Activated naive CD4-positive, alpha-beta T cell treated with Interleukin-2 at 50 U/mL for 16 hours (primary cell): ENCODE measurements at regions not wholly inside any gene's neighbourhood (a gene's known extent, or its start where the extent isn't known, plus 50 kb on each side); places are given as distances from the start of the nearest gene placed in this dataset.
"Not testable (repeated sequence)": the region's sequence is repeated elsewhere in the genome, so short reads cannot be mapped to it uniquely, and the experiment has no call there.

Experiments used
- DNase-seq: peaks from one replicate; pipeline ENCODE4 v3.0.0-alpha.2; 2020

DNA sequence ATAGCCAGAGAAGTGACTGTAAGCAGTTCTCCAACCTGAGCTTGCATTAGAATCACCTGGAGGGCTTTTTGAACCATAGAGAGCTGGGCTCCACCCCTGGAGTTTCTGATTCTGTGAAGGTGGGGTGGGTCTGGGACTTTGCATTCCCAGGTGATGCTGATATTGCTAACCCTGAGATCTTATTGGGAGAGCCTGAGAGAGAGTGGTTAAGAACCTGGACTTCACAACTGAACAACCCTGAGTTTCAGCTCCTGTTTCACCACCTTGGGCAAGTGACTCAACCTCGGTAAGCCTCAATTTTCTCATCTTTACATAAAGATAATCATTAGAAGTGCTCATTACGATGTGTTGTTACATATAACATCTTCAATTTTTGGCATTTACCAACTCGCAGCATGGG is 498.6 kb downstream of the EBF1 start:
- DNase-seq, result no peak

DNA sequence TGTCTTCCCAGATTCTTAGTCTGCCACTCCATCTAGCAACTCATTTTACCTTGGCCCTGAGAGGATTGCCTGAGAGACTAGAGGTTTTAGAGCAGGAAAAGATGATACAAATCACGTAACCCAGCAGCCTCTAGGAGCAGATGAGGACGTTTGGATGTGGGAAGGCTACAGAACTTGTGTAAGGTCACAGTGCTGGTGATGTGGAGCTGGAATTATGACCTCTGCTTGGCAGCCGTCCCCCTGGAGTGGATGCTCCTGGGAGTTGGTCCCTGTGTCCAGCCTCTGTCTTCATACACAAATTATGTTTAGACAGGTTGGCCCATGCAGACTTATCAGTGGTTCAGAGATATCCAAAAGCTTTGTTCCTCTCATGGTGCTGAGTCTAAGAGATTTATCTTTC is 499.0 kb downstream of the EBF1 start:
- DNase-seq, result no peak

DNA sequence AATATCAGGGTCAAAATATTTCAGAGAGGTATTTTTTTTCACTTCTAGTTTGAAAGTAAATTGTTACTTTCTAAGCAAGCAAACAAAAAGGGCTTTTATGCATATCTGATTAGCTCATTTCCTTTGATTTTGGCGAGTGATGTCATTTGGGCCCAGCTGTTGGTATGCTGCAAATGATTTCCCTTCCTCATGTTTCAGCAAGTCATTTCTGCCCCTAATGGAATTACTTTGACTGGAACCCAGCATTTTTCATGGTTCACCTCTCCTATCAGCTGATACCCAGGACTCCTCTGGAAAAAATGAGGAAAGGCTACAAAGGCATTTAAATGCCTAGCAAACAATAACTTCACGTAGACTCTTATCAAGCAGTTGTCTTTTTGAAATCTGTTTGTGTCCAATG is 500.6 kb downstream of the EBF1 start:
- no peak for DNase-seq

DNA sequence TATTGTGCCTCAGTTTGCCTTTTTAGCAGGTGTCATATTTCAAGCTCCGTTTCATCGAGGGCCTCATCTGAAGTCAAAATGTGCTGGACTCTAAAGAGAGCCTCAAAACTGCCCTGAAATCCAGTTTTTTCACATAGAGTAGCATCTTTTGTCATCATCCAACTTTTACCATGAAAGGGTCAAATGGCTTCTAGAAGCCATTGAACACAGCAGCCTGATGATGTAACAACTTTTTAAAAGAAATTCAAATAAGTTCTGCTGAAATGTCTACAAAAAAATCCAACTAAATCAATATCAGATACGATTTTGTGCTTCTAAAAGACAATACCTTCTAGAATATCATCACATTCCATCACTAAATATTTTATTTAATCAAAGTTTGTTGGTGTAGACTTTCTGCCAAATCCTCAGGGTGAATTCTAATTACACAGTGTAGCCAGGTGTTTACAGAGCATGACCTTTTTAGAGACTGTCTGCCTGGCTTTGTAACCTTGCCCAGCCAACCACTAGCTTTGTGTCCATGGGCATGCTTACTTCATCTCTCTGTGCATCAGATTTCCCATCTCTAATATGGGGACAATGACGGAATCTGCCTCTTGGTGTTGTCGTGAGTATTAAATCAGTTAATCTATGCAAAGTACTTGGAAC is 505.0 kb downstream of the EBF1 start:
- no peak for DNase-seq

DNA sequence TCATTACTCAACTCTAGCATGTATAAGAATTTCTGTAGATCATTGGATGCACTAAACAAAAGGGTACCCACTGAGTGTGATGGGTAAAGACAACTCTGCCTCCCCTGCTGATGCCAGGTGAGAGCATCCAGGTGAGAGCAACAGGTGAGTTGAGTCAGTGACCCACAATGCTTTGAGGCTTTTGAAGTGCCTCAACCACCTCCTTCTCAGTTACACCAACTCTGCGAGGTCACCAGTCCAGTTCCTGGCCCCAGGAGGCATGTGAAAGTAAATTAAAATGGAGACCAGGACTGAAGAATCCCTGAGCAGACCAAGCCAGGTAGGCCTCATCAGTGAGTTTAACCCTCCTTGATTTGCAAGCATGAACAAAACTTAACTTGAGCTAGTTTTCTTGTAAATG is 505.8 kb downstream of the EBF1 start:
- no peak for DNase-seq

DNA sequence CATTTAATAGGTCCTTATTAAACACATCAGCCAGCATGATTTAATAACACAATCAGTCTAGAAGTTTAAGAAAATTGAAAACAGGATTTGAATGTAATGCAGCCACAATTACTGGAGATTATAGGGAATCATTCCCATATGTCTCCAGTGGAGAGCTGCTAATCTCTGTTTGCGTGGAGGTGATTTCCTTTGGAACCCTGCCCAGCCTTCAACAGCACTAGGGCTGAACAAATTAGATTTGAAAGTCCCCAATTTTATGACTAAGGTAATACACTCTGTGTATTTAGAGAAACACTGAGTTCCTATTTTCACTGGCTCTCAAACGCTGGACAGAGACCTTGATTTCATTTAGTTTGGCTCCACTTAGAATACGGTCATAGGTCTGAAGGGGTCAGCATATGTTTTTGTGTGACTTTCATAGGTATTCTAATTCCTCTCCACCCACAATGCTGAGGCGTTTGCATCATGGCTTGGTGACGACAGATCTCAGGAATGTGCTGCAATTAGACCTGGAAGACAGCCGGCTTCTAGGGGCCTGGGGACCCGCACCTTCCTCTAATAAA is 508.3 kb downstream of the EBF1 start:
- no peak for DNase-seq

DNA sequence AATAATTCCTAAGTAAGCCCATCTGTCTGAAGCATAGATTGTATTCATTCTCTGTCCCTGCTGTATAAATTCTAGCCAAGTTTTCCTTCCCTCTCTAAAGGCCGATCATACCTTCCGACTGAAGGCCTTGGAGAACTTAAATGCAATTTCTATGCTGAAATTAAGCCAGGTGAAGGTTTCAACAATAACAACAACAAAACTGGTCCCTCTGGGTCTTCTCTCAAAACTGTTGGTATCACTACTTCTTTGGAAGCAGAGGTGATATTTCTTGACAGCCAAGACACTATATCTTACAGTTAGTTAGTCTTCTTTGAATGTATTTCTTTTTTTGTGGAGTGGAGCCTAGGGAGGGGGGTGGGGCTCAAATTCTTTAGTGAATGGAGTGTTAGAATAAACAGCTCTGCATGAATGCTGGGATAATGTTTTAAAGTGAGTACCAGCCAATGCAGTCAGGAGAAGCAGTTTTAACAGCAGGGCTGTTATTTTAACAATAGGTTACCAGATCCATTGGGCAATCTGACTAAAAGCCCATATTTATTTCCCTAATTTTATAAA is 508.9 kb downstream of the EBF1 start:
- DNase-seq, result no peak

DNA sequence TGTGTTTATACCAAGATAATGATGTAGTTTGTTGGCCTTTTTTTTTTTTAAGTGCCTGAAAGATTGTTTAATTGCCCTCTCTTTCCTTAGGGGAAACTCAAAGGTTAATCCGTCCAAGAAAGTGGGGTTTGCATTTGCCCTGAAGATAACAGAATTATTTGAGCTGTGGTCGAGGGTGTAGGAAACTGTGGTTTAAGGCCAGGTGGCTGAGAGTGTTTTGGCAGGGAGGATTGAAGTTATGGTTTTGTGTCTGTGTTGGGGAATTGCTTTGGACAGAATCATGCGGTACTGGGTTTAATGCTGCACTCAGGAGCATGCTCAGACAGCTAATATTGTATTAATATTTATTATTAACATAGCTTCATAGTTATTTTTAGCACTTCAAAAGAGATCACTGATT is 509.8 kb downstream of the EBF1 start:
- DNase-seq, result no peak

DNA sequence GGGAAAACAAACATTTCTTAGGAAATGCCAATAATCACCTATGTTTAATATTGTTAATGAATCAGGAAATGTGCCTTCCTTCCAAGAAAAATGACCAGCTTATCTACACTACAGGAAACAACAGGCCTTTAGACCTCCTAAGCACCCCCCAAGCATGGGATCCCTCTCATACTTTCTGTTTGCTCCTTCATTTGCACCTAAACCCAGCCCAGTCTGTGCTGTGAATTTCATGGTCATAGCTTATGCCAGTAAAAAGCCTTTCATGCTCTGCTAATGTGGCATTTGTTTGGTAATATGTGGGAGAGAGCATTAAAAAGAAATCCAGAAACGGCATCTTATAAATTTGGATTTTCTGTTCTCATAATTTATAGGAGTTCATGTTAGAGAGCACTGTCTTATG is 511.1 kb downstream of the EBF1 start:
- no peak for DNase-seq

DNA sequence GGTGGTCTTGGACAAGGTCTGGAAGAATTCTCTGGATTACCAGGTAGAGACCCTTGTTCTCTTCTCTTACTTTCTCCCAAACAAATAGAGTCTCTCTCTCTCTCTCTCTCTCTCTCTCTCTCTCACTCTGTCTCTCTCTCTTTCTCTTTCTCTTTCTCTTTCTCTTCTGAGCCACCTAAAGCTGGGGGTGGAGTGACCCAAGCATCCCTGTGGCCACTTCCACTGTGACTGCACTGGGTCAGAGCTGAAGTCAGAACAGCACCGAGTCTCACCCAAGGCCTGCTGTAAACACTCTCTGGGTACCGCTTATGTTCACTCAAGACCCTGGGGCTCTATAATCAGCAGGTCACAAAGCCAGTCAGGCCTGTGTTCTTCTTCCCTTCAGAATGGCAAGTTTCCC is 513.7 kb downstream of the EBF1 start:
- DNase-seq, result no peak

DNA sequence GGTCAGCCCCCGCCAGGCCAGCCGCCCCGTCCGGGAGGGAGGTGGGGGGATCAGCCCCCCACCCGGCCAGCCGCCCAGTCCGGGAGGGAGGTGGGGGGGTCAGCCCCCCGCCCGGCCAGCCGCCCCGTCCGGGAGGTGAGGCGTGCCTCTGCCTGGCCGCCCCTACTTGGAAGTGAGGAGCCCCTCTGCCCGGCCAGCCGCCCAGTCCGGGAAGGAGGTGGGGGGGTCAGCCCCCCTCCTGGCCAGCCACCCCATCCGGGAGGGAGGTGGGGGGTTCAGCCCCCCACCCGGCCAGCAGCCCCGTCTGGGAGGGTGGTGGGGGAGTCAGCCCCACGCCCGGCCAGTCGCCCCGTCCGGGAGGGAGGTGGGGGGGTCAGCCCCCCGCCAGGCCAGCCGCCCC is 517.0 kb downstream of the EBF1 start:
- DNase-seq, result not testable (repeated sequence)

DNA sequence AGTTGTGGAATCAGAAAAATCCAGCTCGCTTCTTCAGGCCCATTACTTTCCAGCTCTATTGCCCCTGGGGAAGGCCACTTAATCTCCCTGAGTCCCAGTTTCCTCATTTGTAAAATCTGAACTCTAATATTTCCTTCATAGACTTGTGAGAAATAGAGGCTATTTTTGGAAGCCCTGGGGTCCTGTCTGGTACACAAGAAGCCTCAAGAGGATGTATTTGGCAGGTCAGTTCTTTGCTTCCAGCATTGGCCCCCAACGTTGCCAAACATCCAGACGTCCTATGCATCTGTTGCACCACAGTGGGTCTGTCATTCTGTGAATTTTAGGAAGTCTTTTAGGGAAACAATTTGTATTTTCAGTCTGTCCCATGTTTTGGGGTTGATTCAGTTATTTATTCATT is 525.9 kb downstream of the EBF1 start:
- DNase-seq, result no peak

DNA sequence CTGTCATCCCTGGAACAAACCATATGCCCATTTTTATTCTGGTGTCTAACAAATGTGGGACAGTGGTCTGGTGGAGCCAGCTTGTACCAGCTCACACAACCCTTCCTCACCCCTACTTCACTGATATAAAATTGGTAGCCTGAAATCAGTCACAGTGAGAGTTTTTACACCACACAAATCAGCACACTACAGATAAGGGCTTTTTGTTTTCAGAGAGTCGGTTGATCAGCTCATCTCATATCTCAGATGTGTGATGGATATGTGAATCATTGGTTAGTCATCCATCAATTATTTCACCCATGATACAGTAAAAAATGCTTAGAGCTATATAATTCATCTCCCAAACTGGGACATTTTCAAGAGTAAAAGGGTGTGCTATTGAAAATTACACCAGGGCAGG is 529.2 kb downstream of the EBF1 start:
- no peak for DNase-seq

DNA sequence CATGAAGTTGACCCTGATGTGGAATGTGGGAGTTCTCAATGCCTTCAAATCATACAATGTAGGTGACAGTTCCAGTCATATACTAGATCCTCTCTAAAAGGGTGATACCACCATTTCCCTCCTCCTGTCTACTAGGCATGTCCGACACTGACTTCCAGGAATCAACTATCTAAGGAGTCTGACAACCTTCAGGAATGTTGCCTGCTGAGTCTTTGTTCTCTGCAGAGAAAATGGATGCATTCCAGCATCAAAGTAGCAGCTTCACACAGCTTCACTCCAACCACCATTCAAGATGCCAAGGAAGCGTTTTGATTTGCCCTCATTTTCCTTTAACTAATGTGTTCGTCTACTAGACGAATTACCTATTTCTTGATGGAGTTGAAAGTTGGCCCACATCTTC is 530.2 kb downstream of the EBF1 start:
- no peak for DNase-seq

DNA sequence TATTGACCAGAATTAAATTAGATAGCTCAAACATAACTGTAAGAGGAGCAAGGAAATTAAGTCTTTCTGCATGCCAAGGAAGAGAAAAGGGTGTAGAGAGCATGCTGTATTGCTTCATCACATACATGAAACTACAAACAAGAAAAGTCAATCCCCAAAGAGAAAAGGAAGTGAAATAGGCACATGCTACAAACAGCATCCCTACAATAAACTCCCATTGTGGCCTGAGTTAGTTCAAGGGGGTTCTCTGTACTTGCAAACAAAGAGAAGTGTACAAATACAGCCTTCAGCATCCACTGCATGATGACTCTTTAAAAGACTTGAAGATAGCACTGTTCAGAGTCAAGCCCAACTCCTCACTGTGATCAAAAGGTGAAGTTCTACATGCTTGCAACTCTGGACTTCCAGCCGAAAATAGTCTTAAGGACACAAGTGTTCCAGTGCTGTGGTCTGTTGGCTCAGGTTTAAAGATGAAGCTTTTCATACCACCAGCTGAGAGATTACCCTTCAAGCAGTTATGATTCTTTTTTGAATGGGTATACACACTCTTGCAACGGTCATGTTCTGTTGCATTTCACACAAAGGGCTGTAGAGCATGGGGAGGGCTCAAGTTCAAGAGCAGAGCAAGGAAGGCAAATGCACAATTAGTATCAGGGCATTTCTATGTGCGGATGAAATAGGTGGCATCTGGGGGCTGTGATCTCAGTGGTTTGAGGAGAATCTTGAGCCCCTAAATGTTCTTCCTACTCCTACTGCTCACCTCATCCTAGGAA is 534.5 kb downstream of the EBF1 start:
- no peak for DNase-seq

DNA sequence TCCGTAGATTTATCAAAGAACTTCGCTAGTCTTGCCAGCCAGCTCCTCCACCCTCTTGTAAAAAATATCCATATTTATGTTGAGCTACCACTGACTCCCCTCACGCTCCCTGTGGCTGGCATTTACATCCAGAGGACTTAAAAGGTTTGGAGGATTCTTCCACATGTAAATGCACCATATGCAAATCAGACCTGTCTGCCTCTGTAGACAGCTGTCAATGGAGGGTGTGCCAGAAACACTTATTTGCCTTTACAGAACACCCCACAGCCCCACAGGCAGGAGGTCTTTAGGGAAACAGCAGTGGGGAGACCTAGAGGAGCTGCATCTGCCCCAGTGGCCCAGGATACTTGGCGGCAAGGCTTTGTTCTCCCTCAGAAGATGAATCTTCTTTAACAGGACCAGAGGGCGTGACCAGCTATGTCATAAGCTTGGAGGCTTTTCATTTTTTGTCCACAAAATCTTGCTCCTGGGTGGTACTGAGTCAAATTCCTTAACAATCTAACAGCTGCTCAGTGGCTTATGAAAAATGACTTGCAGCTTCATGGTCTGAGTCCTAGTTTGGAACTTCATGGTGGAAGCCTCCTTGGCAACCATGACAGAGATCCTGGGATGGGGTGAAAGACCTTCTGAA is 535.8 kb downstream of the EBF1 start:
- DNase-seq, result no peak

DNA sequence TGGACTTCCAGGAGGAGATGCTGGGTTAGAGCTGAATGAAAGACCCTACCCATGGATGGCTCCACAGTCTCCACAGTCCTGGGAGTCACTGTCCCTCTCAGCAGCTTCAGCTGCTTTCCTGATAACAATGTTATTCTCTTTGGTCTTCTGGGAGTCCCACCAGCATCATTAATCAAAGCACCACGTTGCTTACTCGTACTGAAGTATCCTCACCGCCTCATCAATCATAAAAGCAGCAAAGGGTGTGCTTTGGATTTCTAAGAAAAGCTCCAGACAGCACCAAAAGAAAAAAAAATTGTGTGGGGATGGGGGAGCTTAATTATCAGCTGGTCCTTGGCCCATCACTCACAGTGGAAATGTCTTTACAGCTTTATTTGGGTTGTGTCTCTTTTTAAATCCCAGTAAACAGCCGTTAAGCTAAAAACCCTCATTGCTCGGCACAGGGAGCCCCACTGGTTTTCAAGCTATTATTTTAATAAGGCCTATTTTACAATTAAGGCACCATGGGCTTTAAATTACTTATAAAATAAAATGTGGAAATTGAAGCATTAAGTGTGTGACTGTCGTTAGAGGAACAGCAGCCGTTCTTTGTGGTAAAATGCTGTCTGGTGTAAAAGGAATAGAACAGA is 538.0 kb downstream of the EBF1 start:
- no peak for DNase-seq

DNA sequence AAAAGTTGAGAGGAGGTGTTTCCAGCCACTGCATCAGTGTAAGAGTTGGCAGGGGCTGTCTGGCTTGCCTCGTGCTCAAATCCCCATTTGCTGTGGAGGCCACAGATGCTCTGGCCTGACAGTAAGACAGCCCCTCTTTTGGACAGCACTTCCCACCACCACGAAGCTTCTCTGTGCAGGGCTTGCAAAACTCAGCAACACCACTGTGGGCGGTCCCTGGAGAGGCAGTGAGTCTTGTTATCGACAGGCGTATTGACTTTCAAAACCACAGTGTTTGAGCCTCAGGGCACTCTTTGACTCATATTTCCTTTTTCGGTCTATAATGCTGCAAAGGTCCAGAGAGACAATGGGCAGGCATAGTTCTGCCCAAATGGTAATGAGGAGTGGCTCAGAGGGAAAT is 539.5 kb downstream of the EBF1 start:
- DNase-seq, result no peak

DNA sequence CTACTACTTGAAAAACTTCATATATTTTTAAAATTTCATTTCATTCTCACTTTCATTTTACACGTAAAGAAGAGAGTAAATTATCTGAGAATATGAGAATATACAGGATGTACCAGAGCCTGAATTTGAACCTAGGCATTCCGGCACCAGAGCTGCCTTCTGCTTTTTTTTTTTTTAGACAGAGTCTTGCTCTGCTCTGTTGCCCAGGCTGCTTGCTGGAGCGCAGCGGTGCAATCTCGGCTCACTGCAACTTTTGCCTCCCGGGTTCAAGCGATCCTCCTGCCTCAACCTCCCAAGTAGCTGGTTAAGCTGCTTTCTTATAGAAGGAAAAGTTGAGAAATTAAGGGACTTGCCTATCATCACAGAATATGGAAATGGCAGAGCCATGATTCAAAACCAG is 540.1 kb downstream of the EBF1 start:
- DNase-seq, result no peak

DNA sequence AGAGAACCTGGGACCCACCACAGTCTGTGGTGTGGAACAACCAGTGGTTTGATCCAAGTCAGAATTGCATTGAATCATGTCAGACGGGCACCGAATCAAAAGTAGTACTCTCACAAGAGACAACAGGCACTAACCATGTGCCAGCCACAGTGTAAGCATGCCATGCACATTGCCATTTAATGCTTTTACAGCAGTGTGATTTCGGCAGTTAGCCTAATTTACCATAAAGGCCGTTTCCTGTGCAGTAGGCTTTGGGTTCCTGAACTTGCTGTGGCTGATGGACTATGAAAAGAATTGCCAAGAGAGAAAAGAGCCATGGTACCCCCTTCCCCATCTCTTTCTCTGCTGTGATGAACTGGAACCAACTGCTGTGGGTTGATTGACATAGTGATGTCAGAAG is 540.6 kb downstream of the EBF1 start:
- no peak for DNase-seq

DNA sequence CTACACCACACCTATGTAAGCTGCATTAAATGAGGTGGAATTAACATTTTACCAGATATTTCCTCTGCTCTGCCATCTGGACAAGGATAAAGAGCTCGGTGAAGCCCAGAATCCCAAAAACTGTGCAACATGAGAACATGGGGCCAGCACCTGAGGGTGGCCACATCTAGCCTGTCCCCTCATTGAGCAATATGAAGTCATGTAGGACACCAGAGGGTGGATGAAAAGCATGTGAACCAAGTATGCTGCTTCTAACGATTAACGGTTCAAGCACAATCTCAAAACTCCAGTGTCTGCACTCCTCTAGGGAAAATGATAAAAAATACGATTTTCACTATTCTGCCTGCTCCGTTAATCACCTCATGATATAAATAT is 545.8 kb downstream of the EBF1 start:
- DNase-seq, result no peak

DNA sequence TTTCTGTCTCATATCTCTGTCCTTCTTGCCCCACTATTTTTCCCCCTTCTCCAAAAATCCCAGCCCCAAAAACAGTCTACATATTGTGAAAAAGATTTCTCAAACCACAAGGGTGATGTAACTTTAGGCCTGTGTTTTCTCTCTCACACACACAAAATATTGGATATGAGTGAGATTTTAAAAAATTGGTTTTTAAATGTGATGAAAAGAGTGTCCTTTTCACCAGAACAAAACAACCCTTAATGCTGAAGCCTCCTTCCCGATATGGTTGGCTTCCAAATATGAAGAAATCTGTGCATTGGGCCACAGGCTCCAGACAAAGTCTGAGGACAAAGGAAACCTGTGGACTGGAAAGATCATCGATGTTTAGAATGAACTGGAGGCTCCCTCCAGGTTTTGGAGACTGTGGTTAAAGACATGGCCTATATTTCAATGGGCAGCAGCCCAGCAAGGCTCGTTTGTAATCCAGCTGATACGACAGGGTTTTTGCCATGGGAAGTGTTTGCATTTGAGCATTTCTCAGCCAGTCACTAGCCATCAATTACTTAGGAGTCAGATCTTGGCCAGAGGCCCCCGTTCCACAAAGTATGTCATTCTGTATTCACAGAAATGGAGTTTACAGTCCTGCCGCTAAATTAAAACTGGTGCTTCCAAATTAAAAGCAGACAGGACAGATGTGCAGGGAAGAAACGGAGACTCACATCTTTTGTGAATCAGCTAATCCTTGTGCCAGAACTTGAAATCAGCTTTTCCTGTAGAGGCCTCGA is 546.3 kb downstream of the EBF1 start:
- no peak for DNase-seq

DNA sequence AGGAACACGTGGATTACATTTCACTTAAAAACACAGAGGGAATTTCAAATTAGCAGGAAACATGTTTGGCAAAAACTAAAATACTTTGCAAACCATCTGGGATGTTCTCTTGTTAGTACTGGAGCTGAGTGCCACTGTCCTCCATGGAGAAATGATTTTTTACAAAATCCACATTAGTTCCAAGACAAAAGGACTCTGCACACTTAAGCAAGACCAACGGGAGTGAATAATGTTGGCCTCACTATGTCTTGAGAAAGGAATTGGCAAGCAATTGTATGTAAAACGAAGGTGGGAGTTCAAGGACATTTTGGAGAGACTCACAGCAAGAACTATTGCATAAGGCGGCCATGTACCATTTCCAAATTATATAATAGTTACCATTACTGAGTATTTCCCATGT is 547.5 kb downstream of the EBF1 start:
- DNase-seq, result no peak
